PFSK-1 (cell line): ENCODE measurements at regions not wholly inside any gene's neighbourhood (a gene's known extent, or its start where the extent isn't known, plus 50 kb on each side); places are given as distances from the start of the nearest gene placed in this dataset.

Experiments
- FOXP2 ChIP-seq: optimal IDR thresholded peaks from 2 replicates; pipeline ENCODE3; 2011; ENCODE audit warnings: borderline replicate concordance, control low read depth, inconsistent platforms; ENCODE audit not compliant: insufficient read depth; ENCODE audit errors: extremely low read length, extremely low read depth
- REST ChIP-seq, 2 experiments: IDR thresholded peaks; 2 replicates each; pipeline versions ENCODE4 v1.6.1 to v1.8.0; 2011 to 2012; ENCODE audit warnings: low read depth in 2 of 2, low read length in 2 of 2, control low read depth in 1 of 2, inconsistent platforms in 1 of 2, mild to moderate bottlenecking in 1 of 2, moderate library complexity in 1 of 2; ENCODE audit not compliant: insufficient read depth in 1 of 2

DNA sequence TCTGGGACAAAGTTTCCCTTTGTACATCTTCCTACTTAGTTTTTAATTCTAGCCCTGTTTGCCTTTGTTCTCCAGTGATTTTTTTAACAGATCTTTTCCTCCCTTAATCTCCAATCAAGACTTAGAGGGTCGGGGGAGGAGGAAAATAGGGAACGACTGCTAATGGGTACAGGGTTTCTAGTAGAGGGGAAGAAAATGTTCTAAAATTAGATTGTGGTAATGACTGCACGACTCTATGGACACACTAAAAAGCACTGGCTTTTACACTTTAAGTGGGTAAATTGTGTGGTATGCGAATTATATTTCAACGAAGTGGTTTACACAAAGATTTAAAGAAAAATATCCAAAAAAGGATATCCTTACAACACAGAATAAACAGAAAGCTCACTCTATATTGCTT is 110.0 kb upstream of the SPON1 start:
- TF ChIP-seq REST (IDR thresholded peaks at IDR 0.05; ENCODE audit: insufficient read depth in 1 of 2, low read depth in 2 of 2, low read length in 2 of 2) (no peak), FOXP2 (no peak)
